ENCODE measurements at regions not wholly inside any gene's neighbourhood (a gene's known extent, or its start where the extent isn't known, plus 50 kb on each side); places are given as distances from the start of the nearest gene placed in this dataset.

DNA sequence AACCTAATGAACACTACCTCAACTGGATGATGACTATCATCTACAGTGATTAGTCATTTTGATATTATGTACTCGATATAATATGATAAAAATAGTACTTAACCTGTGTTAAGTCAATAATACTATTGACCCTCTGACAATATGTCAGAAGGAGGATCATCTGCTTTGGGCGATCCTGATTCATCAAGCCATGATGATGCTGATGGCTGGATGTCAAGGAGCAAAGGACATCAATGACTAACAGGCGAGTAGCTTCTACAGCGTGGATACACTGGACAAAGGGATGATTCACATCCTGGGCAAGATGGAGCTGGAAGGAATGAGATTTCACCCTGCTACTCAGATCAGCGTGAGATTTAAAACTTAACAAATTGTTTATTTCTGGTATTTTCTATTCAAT, 94.4 kb upstream of the SKAP2 start (continued):
- TF ChIP-seq, protein P1, sequence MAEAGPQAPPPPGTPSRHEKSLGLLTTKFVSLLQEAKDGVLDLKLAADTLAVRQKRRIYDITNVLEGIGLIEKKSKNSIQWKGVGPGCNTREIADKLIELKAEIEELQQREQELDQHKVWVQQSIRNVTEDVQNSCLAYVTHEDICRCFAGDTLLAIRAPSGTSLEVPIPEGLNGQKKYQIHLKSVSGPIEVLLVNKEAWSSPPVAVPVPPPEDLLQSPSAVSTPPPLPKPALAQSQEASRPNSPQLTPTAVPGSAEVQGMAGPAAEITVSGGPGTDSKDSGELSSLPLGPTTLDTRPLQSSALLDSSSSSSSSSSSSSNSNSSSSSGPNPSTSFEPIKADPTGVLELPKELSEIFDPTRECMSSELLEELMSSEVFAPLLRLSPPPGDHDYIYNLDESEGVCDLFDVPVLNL (CRISPR knock-in tag; IDR thresholded peaks at IDR 0.05; ENCODE audit: low read depth) = no peak
- no peak for TF ChIP-seq RBFOX2 (IDR thresholded peaks at IDR 0.05; ENCODE audit: low read depth, low read length)
- TF ChIP-seq PHF21A (IDR thresholded peaks at IDR 0.05; ENCODE audit: borderline replicate concordance, low read depth) = no peak
- no peak for TF ChIP-seq ZNF75A (CRISPR knock-in tag; IDR thresholded peaks at IDR 0.05)

DNA sequence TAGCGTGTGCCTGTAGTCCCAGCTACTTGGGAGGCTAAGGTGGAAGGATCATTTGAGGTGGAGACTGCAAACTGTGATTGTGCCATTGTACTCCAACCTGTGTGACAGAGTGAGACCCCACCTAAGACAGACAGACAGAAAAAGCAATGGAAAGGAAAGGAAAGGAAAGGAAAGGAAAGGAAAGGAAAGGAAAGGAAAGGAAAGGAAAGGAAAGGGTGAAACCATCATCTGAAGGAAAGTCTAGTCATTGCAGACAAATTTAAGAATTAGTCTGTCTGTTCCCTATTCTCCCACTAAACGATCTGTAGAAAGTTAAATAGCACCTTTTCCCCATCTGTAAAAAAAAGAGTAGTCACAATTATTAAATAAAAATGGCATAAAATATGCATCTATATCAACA, 91.1 kb upstream of the SKAP2 start:
- FAIRE-seq (no peak), DNase-seq (ENCODE audit: extremely low read depth in 1 of 4, low spot score in 3 of 4) (no peak)
- TF ChIP-seq, protein P2, sequence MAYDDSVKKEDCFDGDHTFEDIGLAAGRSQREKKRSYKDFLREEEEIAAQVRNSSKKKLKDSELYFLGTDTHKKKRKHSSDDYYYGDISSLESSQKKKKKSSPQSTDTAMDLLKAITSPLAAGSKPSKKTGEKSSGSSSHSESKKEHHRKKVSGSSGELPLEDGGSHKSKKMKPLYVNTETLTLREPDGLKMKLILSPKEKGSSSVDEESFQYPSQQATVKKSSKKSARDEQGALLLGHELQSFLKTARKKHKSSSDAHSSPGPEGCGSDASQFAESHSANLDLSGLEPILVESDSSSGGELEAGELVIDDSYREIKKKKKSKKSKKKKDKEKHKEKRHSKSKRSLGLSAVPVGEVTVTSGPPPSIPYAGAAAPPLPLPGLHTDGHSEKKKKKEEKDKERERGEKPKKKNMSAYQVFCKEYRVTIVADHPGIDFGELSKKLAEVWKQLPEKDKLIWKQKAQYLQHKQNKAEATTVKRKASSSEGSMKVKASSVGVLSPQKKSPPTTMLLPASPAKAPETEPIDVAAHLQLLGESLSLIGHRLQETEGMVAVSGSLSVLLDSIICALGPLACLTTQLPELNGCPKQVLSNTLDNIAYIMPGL (CRISPR knock-in tag; IDR thresholded peaks at IDR 0.05) = no peak
- TF ChIP-seq ADNP (tag; IDR thresholded peaks at IDR 0.05) = no peak
- no peak for TF ChIP-seq KDM1A (IDR thresholded peaks at IDR 0.05)
- no peak for TF ChIP-seq ZNF561 (CRISPR knock-in tag; conservative IDR thresholded peaks at IDR 0.05)
- TF ChIP-seq ELF1 (tag; IDR thresholded peaks at IDR 0.05) = no peak
- TF ChIP-seq SMARCC2 (IDR thresholded peaks at IDR 0.05; ENCODE audit: low read depth) = no peak
- TF ChIP-seq, protein P3, sequence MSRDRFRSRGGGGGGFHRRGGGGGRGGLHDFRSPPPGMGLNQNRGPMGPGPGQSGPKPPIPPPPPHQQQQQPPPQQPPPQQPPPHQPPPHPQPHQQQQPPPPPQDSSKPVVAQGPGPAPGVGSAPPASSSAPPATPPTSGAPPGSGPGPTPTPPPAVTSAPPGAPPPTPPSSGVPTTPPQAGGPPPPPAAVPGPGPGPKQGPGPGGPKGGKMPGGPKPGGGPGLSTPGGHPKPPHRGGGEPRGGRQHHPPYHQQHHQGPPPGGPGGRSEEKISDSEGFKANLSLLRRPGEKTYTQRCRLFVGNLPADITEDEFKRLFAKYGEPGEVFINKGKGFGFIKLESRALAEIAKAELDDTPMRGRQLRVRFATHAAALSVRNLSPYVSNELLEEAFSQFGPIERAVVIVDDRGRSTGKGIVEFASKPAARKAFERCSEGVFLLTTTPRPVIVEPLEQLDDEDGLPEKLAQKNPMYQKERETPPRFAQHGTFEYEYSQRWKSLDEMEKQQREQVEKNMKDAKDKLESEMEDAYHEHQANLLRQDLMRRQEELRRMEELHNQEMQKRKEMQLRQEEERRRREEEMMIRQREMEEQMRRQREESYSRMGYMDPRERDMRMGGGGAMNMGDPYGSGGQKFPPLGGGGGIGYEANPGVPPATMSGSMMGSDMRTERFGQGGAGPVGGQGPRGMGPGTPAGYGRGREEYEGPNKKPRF (IDR thresholded peaks at IDR 0.05; ENCODE audit: low read depth, low read length) = no peak
- no peak for TF ChIP-seq ZNF253 (CRISPR knock-in tag; conservative IDR thresholded peaks at IDR 0.05)
- TF ChIP-seq HDAC1 (IDR thresholded peaks at IDR 0.05) = no peak
- TF ChIP-seq, protein P4, sequence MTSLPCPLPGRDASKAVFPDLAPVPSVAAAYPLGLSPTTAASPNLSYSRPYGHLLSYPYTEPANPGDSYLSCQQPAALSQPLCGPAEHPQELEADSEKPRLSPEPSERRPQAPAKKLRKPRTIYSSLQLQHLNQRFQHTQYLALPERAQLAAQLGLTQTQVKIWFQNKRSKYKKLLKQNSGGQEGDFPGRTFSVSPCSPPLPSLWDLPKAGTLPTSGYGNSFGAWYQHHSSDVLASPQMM (CRISPR knock-in tag; IDR thresholded peaks at IDR 0.05) = no peak
- no peak for TF ChIP-seq HNRNPH1 (optimal IDR thresholded peaks at IDR 0.05; ENCODE audit: low read depth, low read length)
- no peak for TF ChIP-seq SIX5 (IDR thresholded peaks at IDR 0.05; ENCODE audit: borderline replicate concordance in 1 of 2, insufficient read depth in 1 of 2, low read depth in 1 of 2, low read length in 2 of 2)
- no peak for TF ChIP-seq HNRNPLL (IDR thresholded peaks at IDR 0.05; ENCODE audit: low read depth, low read length, poor library complexity, severe bottlenecking)

More for the DNA sequence above, 91.1 kb upstream of the SKAP2 start:
- H3K27me3 ChIP-seq (ENCODE audit: control insufficient read depth in 2 of 2, insufficient read depth in 2 of 2, low read length in 2 of 2) = peaks cover 0 to 3% of the 10 kb centered on the region in 2 experiments; a peak in 1 of 5 replicates
- H3K9me1 ChIP-seq (ENCODE audit: control insufficient read depth, insufficient read depth, low read length) = no peaks in the 10 kb centered on the region
- H3K4me3 ChIP-seq = no peak overlapping the region
- H3K79me2 ChIP-seq (ENCODE audit: control insufficient read depth, insufficient read depth, low read length) = no peaks in the 10 kb centered on the region
- H3K36me3 ChIP-seq (ENCODE audit: control insufficient read depth, insufficient read depth, low read length) = no peaks in the 10 kb centered on the region
- H3K4me1 ChIP-seq (replicated peaks in 1 of 2; ENCODE audit: control insufficient read depth in 2 of 2, insufficient read depth in 2 of 2, low read length in 2 of 2) = no peaks in the 10 kb centered on the region
- ChIA-PET POLR2A (no interaction called here), CTCF (ENCODE audit: low intra/inter-chr PET ratio) (interaction anchor here (0.6 kb wide), 1 partner anchor 1195 kb away, joined by 4 read pairs; no protein-coding TSS in a partner anchor)
- no peak overlapping the region for H2AFZ ChIP-seq (ENCODE audit: low read depth, low read length)
- H3K9me3 ChIP-seq (replicated peaks; ENCODE audit: control insufficient read depth, insufficient read depth, low read depth, low read length) = no peaks in the 10 kb centered on the region
- intact Hi-C loops (cut with micrococcal nuclease) (no loop called here), in situ Hi-C loops (cut with MboI) (no loop called here)
- 0% methylated on average over 2 of the region's 2 CpGs for WGBS (ENCODE audit: insufficient coverage, low coverage, missing lambda C conversion rate)
- ATAC-seq = no peak
- H3K4me2 ChIP-seq (ENCODE audit: insufficient read depth, low read length) = no peak overlapping the region
- H3K9ac ChIP-seq (ENCODE audit: insufficient read depth in 1 of 2, low read depth in 2 of 2, low read length in 2 of 2) = no peak overlapping the region
- H3K27ac ChIP-seq (ENCODE audit: extremely low read depth, low read depth, low read length) = no peak overlapping the region
- no TSS peak for BruUV-seq (replicated peaks)
- no peaks in the 10 kb centered on the region for H4K20me1 ChIP-seq (replicated peaks; ENCODE audit: control insufficient read depth, insufficient read depth, low read length)

All from K562 (cell line).